GM10266 (cell line): ENCODE measurements at regions not wholly inside any gene's neighbourhood (a gene's known extent, or its start where the extent isn't known, plus 50 kb on each side); places are given as distances from the start of the nearest gene placed in this dataset.

Experiments used
- DNase-seq: peaks from one replicate; pipeline ENCODE4 v3.0.0; 2012; ENCODE audit errors: extremely low spot score
- TF ChIP-seq, protein P1 (sequence below): IDR thresholded peaks from 2 replicates; pipeline ENCODE4 v1.5.1; 2012; ENCODE audit warnings: mild to moderate bottlenecking, low read depth; ENCODE audit not compliant: control insufficient read depth, insufficient read depth; ENCODE audit errors: missing control alignments

GRCh38 chr20:40776466-40777457 is 87.7 kb upstream of the MAFB start:
- no peak for DNase-seq
- TF ChIP-seq, protein P1, sequence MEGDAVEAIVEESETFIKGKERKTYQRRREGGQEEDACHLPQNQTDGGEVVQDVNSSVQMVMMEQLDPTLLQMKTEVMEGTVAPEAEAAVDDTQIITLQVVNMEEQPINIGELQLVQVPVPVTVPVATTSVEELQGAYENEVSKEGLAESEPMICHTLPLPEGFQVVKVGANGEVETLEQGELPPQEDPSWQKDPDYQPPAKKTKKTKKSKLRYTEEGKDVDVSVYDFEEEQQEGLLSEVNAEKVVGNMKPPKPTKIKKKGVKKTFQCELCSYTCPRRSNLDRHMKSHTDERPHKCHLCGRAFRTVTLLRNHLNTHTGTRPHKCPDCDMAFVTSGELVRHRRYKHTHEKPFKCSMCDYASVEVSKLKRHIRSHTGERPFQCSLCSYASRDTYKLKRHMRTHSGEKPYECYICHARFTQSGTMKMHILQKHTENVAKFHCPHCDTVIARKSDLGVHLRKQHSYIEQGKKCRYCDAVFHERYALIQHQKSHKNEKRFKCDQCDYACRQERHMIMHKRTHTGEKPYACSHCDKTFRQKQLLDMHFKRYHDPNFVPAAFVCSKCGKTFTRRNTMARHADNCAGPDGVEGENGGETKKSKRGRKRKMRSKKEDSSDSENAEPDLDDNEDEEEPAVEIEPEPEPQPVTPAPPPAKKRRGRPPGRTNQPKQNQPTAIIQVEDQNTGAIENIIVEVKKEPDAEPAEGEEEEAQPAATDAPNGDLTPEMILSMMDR, result no peak

DNA sequence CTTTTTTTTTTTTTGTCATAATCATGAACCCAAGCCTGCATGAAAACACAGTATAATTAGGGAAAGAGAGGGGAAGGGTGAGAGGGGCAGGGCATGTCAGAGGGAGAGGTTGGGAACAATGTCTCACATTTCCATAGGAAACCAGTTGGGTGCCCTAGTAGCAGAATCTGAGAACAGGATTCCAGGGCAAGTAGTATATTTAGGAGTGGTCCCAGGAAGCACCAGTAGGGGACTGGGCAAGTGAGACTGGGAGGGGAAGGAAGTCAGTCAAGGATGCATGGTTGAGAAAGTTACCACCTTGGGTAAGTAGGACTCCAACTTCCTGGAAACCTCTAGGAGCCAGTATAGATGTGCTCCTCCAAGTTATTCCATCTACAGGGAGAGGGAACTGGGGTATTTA is 88.6 kb upstream of the MAFB start:
- no peak for DNase-seq
- TF ChIP-seq, protein P1, result no peak

DNA sequence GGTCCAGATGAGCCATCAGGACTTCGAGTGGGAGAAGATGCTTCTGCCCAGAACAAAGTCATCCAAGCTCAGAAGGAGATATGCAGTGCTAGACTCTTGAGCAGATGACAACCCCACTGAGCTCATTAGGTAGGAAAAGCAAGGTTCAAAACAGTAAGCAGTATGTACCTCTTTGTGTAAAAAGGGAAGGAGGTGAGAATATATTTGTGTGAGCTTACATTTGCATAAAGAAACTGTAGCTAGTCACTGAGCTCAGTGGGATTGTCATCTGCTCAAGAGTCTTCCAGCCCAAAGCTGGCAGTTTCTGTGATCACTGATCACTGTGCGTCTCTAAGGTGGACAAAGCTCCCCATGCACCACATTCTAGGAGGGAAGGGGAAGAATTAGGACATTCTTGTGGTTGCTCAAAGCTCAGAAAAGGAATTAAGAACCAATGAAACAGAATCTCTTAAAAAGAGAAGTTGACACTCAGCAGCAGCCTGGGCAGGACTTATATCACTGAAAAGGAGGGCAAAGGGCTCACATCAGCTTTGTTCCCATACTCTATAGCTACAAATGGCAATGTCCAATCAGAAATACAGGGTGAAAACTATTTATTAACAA is 90.0 kb upstream of the MAFB start:
- no peak for DNase-seq
- TF ChIP-seq, protein P1, result no peak

DNA sequence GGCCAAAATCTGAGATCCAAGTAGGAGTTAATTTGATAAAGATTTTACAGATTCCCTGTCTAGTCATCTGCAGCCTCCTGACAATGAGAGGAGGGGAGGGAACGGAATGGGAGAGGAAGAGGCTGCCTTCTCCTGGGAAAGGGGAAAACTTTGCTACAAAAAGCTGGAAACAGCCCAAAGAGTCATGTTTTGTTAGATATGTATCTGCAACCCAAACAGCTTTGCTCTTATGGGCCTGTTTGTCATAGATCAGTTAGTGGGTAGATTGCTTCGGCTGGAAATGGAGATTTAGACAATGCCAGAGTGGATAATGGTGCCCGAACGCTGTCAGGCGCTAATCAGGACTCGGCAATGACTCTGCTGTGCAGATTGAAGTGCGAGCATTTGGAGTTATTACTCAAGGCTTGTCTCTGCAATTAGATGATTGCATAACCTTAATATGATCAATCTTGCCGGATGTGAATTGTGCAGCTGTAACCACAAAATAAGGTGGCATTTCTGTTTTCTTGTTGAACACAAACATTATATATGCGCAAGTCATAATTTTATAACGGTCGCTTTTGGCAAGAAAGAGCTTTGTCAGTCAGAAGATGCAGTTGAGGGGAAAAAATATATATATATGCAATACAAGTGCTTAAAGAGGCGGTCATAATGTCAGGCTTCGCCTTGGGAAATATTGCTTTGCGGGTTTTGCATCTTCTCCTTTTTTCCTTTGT is 92.4 kb upstream of the MAFB start:
- DNase-seq, result no peak
- TF ChIP-seq, protein P1, result no peak

- DNase-seq, result no peak
- TF ChIP-seq, protein P1, result no peak
These were observed 93.0 kb upstream of the MAFB start for GRCh38 chr20:40782043-40782368.

DNA sequence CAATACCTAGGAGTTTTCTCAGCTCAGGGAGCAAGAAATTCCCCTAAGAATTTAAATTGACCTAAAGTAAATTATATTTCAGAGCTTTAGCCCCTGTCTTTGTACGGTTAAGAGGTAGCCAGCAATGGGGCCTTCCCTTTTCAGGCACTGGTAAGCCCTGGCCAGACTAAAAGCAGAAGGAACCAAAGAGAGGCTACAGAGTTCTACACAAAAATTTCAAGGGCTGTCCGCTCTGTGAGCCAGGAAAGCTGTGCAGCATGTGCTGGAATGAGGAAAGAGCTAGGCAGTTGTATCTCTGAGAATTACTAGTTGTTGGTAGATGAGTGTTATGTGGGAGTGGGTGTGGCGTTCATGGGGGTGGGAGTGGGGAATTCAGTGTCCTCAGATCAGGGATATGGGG is 96.3 kb upstream of the MAFB start:
- TF ChIP-seq, protein P1, result no peak
- DNase-seq, result no peak
